NCI-H1105 (cell line): ENCODE measurements at regions not wholly inside any gene's neighbourhood (a gene's known extent, or its start where the extent isn't known, plus 50 kb on each side); places are given as distances from the start of the nearest gene placed in this dataset.
"Not testable (repeated sequence)": the region's sequence is repeated elsewhere in the genome, so short reads cannot be mapped to it uniquely, and the experiment has no call there.

ENCODE experiments used
- DNase-seq: peaks from one replicate; lab custom pipeline; 2025; lab: John Stamatoyannopoulos, UW

- no peak for DNase-seq
These were observed 97.1 kb upstream of the TAF11L2 start for GRCh38 chr5:17400724-17401469.

GRCh38 chr5:17401470-17402288 is 96.4 kb upstream of the TAF11L2 start:
- DNase-seq, result no peak

- DNase-seq, result no peak
These were observed 95.5 kb upstream of the TAF11L2 start for GRCh38 chr5:17402289-17403121.

DNA sequence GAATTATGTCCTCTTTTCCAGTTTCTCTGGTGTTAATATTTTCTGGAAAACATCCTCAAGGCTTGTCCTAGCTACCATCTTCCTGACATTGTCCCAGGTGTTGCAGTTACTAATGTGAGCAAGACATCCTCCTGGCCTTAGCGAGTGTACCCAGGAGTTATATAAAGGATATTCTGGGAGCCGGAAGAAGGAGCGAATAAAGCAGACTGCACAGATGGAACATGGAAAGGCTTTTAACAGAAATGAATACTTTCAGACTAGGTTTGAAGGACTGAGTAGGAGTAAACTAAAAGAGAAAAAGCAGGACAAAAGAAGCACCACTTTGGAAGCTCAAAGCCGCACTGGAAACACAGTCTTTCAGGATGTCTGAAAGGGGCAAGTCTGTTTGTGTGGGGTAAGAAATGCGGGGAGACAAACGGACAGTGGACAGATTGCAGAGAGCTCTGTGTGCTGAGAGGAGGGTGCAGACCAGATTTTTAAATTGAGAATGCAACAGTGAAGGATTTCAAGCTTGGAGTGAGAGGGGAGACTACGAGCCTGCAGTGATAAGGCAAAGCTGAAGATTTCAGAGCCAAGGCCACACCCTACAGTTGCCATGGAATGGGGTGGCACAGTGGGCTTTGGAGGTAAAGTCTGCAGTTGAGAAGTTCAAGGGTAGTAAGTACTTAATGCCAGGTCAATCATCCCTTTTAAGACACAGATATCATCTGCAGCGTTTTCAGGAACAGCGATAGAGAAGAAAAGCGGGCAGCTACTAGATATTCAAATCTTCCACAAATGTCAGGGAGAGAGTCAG is 94.1 kb upstream of the TAF11L2 start:
- DNase-seq, result no peak

DNA sequence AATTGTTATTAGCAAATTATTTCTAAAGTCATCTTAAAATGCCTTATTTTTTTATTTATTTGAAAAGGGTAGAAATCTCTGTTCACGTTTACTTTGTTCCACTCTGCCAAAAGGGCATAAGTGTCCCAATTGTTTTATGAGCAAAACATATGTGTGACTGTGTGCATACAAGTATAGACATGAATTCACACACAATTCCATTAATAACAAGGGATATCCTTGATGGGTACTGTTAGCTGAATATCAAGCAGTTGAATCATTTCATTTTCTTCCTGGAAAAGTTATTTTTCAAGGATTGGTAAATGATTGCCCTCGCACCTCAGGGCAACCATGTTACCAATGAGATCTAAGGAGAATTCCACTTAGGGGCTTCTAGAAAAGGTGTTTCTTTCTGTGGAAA is 92.1 kb upstream of the TAF11L2 start:
- no peak for DNase-seq

DNA sequence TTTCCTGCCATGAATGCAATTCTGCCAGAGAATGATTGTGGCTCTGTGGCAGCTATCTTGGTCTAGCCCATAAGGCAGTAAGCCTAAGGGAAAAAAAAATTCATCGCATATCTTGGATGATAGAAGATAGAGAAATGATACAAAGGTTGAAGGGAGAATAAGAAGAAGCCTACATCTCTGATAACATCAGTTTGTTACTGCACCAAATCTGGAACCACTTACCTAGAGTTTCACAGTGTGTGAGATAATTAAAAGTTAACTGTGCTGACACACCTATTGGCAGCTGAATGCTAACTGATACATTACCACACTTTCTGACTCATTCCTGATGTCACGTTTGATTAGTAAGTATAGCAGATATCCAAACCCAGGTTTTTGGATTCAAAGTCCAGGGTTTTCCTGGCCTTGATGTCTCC is 91.6 kb upstream of the TAF11L2 start:
- no peak for DNase-seq

DNA sequence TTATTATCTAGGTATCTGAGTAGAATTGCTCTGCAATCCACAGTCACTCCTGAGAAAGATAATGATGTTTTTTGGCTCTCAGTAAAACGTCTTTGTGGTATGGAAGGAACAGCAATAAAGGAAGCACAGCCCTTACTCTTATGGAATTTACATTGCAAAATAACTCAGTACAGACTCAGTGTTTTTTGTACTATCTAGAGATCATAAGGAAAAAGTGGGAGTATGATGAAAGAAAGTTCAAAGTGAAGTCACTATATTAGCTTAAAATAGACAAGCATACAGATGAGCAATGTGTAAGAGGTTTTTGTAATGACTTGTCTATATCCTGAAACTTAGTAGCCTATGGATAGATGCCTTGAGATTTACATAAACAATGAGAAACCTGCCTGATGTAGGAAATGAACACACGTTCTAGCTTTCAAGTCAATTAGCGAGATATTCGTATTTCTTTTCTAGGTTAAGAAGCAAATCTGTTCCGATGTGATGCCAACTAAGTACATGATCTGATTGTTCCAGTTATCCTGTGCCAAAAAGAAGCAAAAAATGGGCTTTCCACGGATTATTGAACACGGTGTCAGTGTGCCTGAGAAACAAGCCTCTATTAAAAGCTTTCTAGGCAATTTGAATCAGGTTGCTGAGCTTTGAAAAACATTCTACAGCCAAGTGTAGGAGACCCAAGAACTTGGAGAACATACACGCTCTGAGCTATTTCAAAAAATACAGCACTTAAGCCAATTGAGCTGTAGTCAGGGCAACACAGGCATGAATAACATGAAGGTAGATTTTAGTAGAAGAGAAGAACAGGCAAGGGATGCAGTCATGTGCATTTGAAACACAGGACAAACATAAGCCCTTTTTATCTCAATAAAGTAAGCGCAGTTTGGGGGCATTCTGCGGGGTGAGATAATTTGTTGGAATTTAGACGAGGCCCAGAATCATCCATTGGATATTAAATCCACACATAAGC is 86.3 kb upstream of the TAF11L2 start:
- no peak for DNase-seq

- DNase-seq, result no peak
These were observed 85.0 kb upstream of the TAF11L2 start for GRCh38 chr5:17412760-17413671.

DNA sequence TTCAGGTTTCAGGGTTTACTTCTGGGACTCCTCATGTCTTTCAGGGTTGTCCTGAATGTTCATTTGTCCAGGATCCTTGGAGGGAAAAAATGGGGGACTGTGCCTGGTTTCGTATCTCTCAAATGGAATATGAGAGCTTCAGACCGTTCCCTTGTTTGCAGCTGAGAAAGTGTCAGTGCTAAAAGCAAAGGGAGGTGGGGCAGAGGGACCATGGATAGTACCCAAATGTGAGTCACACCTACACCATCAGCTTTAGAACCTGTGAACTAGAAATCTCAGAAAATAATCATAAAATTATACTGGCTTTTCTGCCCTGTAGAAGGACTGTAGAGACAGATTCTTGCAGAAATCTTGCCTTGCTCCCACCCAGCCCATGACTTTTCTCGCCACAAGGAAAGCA is 84.3 kb upstream of the TAF11L2 start:
- no peak for DNase-seq

- DNase-seq, result no peak
These were observed 82.7 kb upstream of the TAF11L2 start for GRCh38 chr5:17415321-17415758.

DNA sequence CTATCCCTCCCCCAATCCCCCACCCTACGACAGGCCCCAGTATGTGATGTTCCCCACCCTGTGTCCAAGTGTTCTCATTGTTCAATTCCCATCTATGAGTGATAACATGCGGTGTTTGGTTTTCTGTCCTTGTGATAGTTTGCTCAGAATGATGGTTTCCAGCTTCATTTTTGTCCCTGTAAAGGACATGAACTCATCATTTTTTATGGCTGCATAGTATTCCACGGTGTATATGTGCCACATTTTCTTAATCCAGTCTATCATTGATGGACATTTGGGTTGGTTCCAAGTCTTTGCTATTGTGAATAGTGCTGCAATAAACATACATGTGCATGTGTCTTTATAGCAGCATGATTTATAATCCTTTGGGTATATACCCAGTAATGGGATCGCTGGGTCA is 81.7 kb upstream of the TAF11L2 start:
- DNase-seq, result not testable (repeated sequence)

DNA sequence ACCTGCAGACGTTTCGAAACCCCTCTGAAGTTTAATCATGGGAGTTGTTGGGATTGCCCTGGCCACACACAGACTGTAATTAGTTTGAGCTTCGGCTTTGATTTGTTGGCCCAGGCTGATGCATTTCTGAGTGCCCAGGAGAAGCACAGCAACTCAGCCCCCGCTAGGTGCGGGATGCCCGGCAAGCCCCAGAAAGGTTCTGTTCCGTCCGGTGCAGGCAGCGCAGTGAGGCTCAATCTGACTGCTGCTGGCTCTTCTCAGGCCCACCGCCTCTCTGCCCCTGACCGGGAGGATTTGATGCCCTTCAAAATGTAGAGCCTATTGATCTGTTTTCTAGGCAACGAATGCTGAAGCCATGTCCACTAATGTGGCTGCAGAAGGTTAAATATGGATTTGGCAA is 73.4 kb upstream of the TAF11L2 start:
- DNase-seq, result no peak

DNA sequence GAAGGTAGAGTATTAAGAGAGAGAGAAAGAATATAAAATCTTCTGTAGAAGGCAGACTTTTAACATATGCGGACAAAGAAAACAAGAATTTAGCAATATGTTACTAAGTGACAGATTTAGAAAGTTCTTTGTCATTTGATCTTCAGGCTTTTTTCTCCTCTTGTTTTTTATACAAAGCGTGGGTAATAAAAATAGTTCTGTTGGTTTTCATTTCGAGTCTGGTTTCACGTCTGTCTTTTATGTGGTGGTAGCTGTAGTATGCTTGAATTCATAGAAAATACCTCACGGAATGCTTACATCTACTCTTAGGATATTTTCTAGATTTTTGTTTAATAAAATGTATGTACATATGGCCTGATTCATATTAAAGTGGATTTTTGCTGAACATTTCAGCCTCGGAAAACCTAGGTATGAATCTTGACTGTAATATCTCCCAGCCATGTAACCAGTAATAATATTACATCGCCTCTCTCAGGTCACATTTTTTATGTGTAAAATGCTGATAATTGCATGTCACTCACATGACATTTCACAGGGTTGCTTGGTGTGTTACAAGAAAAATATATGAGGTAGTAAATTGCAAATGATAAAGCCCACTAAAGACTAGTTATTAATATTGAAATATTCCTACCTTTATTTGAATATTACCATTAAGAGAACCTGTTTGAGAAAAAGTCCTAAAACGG is 72.5 kb upstream of the TAF11L2 start:
- no peak for DNase-seq

- DNase-seq, result no peak
These were observed 71.8 kb upstream of the TAF11L2 start for GRCh38 chr5:17426104-17426749.

DNA sequence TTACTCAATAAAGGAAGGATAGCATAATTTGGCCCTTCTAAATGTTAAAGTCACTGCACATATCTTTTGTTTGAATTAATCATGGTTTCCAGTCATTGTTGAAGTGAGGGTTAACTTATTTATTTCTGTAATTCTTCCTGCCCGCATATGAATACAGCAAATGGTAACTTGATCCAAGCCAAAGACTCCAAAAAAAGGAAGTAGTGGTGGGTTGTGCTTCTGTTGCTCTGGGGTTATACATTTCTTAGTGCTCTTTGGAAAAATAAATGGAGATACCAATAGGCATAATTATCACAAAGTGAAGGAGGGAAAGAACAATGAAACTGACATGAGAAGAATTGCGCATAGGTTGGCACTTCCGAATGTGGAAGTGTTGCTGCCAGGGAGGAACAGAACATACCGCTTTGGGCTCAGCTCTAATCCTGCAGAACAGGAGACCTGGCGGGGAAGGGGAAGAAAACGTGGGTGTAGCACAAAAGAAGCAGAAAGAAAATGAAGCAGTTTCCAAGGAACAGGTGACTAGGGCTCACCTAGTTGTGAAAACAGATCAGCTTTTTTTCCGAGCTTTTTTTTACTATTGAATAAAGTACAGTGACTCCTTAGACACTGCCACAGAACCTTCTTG is 69.7 kb upstream of the TAF11L2 start:
- DNase-seq, result no peak

DNA sequence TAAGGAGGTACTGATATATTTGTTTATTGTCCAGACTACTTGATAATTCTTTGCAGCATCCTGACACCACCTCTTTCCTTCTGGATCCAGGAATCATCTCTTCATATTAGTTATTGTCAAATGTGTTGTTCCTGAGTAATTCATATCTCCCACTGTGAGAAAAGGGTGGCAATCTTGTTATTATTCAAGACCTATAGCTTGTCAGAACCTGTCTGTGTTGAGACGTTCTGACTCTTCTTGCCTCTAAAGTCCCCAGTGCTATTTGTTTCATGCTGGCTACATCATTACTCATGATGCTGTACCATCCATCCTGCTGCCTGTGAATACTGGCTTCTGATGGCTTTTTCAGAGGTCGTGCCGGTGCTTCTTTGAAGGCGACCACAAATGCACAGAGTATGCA is 68.7 kb upstream of the TAF11L2 start:
- DNase-seq, result no peak

DNA sequence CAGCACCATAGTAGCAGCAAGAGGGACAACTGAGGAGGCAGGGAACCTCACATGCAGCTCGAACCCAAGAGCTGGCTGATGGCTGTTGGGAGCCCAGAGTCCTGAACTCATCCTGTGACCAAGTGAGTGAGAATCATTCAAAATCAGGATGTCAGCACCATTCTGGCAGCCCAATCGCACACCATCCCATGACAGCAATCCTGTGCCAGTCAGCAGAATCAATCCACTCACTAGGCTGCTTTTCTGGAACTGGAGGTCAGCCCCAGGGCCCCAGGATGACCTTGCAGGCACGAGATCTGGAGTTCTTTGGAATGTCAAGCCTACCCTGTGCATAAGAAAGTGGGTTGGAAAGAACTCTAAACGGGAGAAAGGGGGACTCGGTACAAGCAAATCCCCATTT is 67.8 kb upstream of the TAF11L2 start:
- DNase-seq, result no peak
